SK-N-DZ (cell line): ENCODE measurements at regions not wholly inside any gene's neighbourhood (a gene's known extent, or its start where the extent isn't known, plus 50 kb on each side); places are given as distances from the start of the nearest gene placed in this dataset.
"Not testable (repeated sequence)": the region's sequence is repeated elsewhere in the genome, so short reads cannot be mapped to it uniquely, and the experiment has no call there.

Source experiments
- DNase-seq: peaks from one replicate; pipeline ENCODE4 v3.0.0-alpha.2; 2015; ENCODE audit warnings: low spot score

DNA sequence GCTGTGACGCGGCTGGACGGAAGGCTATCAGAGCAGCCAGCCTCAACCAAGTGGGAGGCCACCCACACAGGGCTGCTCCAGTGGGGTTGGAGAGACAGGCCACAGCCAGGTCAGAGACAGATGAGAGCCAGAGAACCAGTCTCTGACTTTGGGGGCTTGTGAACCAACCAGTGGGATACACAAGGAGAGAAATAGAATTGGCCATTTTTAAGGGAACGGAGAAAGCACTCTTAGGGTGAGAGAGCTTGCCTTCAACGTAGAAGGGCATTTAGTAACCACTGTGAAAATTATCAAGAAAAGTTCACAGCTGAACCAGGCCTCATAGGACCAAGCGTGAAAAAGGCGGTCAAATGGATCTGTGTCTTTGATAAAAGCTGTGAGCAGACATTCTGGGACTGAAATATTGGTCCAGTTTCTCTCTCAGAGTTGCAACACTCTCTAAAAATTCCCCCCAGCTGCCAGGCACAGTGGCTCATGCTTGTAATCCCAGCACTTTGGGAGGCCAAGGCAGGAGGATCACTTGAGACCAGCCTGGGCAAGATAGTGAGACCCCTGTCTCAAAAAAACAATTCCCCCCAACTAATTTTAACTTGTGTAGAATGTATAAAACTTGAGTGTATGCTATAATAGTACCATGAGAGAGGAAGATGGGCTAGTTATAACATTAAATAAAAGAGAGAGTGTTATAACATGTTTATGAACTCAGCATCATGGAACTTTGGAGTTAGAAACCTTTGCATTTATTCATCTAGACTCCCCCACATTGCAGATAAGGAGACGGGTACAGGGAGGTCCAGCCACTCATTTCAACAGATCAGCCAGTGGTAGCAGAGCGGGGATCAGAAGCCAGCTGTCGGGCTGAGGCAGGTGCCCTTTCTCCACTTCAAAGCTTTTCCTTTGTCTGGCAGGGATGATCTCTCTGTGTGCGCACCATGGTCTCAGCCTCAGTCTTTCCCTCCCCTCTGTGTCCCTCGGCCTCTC, 132.2 kb downstream of the NPIPB11 start:
- not testable (repeated sequence) for DNase-seq

DNA sequence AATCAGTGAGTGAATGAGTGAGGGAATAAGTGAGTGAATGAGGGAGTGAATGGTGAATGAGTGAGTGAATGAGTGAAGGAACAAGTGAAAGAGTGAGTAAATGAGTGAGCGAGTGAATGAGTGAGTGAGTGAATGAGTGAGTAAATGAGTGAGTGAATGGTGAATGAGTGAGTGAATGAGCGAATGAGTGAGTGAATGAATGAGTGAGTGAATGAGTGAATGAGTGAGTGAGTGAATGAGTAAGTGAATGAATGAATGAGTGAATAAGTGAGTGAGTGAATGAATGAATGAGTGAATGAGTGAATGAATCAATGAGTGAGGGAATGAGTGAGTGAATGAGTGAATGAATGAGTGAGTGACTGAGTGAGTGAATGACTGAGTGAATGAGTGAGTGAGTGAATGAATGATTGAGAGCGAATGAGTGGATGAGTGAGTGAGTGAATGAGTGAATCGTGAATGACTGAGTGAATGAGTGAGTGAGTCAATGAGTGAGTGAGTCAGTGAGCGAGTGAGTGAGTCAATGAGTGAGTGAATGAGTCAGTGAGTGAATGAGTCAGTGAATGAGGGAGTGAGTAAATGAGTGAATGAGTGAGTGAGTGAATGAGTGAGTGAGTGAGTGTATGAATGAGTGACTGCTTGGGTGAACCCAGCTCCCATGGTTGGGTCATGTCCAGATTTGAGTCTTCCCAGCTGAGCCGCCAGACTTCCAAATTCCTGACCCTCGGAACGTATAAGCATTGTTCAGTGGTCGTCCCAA, 133.0 kb downstream of the NPIPB11 start:
- not testable (repeated sequence) for DNase-seq

DNA sequence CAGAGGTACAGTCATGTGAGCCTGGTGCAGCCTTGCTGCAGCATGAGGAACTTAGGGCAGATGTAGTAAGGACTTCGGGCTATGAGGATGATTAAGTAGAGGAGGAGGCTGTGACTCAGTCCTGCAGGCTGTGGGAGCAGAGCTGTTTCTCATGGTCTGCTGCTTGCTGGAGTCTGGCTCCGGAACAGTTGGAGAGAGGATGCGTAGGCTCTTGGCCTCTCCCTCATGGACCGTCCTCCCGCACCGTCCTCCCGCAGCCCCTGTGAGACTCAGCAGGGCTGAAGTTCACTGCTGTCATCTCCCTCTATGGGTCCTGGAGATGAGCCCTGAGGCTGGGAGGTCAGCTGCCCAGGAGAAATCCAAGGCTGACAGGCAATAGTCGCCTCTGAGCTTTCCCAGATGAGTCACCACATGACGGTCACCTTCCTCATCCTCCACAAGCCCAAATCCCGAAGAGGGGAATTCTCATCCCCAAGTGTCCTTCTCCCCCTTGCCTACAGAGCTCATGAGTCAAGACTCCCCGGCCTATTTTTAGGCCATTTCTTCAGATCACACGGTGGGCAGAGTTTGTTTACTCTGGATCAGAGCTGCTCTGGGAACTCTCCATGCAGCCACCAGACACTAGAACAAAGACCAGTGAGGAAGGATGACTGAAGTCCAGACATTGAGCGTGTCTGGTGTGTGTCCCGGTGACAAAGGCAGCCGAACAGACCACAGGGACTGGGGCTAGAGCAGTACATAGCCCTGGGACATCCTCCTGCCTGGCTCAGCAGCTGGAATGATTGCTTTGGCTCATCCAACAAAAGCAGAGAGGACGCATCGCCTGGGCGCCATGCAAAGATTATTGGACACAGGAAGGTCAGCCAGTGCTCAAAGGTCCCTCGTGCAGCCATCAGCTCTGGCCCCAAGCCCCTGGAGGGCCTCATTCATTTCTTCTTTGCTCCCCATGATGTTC, 134.5 kb downstream of the NPIPB11 start:
- not testable (repeated sequence) for DNase-seq

DNA sequence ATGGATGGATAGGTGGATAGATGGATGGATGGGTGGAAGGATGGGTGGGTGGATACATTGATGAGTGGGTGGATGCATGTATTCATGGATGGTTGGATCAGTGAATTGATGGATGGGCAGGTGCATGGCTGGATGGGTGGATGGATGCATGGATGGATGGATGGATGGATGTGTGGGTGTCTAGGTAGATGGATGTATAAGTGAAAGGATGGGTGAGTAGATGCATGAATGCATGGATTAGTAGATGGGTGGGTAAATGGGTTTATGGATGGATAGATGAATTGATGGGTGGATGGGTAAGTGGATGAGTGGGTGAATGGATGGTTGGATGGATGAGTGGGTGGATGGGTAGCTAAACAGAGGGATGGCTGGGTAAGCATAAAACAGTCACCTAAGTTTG, 135.6 kb downstream of the NPIPB11 start:
- not testable (repeated sequence) for DNase-seq

DNA sequence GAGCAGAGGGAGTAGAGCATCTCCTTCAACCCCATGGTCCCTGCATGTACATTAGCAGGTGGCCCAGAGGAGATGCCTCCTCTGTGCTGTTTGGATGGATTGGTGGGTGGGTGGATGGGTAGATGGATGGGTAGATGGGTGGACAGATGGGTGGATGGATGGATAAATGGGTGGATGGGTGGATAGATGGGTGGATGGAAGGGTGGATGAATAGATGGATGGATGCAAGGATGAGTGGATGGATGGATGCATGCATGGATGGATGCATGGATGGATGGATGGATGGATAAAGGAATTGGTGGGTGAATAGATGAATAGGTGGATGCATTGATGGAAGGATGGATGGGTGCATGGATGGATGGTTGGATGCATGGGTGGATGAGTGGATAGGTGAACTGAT, 136.5 kb downstream of the NPIPB11 start:
- not testable (repeated sequence) for DNase-seq

DNA sequence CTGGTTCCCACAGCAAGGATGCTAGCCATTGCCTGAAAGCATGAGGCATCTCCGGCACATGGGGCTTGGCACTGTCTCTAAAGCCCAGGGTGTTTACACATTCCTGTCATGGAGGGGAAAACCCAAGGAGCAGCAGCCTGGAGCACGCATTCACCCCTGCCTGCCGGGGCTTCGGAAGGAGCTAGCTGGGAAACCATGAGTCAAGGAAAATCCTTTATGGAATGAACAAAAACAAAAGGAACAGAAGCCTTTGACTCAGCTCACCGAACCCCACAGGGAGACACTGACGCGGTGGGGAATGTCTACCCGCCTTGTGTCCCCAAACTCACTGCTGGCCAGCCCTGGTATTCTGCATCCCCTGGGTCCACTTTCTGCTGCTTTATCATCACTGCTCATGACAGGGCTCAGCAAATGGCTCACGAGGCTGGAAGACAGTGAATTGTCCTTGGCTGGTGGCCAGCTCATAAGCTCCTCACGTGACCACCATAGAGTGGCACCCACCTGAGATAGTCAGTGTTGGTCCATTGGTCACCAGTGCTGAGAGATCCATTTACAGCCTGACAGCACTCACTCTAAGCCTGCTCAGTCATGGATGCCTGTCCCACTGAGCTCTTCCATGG, 137.2 kb downstream of the NPIPB11 start:
- not testable (repeated sequence) for DNase-seq

DNA sequence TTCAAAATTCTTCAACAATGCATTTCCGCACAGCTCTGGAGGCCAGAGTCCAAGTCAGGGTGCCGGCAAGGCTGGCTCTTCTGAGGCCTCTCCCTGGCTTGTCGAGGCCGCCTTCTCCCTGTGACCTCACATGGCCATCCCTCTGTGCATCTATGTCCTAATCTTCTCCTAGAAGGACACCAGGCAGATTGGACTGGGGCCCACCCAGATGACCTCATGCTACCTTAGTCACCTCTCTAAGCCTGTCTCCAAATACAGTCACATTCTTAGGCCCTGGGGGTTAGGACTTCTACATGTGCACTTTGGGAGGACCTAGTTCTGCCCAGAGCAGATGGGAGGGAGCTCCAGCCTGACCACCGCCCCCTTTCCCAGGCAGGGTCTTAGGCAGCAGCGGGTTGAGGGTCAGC, 137.7 kb downstream of the NPIPB11 start:
- DNase-seq = not testable (repeated sequence)

DNA sequence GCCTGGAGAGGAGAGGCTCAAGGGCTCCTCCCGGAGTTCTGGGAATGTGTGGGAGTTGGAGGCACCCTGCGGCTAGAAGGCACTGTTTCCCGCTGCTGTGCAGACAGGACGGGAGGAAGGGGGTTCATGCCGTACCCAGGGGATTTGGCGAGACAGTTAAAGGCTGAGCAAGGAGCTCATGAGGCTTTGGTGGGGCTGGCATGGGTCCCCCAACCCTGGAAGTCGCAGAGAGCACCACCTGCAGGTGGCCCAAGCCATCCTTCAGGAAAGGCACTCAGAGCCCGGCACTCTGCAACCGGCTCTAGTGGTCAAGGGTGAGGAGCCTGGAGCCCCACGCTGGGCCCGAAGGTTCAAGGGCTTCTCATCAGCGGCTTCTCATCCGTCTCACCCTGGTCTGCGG, 138.2 kb downstream of the NPIPB11 start:
- not testable (repeated sequence) for DNase-seq

DNA sequence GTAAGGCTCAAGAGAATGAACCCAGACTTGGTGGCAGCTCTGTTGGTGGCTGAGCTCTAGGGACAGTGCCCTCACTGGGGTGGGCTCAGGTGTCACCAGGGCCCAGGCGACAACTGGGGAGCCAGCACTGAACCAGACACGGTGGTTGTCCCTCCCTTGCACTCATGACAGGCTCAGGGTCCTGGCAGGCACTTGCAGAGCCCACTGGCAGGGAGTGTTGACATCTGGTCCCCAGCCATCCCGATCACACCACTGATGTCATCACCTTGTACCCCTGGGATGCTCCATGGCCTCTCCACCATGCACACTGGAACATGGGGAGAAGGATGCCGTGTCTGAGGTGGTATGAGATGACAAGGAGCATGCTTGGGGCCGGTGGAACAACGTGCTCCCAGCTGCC, 138.6 kb downstream of the NPIPB11 start:
- DNase-seq = not testable (repeated sequence)

DNA sequence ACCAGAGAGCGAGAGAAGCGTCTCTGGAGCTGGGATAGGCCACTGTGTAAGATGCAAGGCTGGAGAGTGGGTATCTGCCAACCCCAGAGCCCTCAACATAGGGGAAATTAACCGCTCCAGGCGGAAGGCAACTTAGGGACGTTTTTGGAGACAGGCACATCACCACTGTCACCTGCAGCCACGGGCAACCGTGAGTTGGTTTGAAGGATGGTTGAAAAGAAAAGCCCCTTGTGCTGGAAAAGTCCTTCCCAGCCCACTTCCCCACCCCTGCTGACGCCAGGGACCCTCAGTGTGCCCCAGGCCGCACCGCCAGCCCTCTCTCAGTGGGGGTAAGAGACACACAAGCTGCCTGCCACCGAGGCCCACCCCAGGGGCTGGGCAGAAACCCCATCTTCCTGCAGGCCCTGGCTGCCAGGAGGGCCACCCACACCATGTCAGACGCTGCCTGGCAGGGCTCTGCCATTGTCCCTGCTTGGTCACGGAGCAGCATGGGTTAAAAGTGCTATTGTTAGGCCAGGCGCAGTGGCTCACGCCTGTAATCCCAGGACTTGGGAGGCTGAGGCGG, 139.4 kb downstream of the NPIPB11 start:
- not testable (repeated sequence) for DNase-seq

DNA sequence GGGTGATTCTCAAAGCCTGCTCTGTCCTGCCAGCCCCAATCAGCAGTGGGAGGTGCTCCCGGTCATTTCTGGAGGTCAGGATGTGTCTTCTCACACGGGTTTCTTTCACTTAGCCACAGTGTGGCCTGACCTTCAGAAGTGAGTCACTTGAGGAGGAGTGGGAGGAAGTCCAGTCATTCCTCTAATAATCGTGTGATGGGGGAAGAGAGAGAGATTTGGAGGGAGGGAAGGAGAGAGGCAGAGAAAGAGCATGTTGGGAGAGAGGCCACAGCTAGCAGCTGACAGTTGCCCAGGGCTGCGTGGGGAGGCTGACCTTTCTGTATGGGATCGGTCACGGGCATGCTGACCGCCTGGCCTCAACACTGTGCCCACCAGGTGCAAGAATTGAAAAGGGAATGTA, 139.9 kb downstream of the NPIPB11 start:
- not testable (repeated sequence) for DNase-seq

DNA sequence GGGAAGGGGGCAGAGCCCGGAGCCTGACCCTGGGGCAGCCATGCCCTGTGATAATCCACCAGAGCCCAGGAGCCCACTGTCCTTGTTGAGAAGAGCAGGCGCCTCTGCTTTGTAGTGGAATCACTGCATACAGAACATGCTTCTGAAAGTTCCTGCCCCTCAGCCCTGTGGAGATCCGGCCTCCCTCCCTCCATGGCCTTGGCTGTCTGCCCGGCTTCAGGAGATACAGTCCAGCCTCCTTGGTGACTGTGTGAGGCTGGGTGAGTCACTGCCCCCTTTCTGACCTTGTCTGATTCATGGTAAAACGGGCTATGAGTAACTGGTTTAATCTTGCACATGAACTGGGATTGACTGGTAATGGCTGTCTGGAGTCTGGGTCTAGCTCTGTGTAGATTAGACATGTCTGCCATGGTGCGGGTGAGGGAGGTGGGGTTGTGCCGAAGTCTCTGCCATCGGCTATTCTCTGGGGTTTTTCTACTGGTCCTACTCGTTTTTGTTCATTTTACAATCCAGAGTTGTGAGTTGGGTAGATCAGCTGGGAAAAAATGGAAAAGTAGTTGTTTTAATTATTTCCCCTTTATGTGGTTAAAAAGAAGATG, 141.2 kb downstream of the NPIPB11 start:
- DNase-seq = not testable (repeated sequence)

DNA sequence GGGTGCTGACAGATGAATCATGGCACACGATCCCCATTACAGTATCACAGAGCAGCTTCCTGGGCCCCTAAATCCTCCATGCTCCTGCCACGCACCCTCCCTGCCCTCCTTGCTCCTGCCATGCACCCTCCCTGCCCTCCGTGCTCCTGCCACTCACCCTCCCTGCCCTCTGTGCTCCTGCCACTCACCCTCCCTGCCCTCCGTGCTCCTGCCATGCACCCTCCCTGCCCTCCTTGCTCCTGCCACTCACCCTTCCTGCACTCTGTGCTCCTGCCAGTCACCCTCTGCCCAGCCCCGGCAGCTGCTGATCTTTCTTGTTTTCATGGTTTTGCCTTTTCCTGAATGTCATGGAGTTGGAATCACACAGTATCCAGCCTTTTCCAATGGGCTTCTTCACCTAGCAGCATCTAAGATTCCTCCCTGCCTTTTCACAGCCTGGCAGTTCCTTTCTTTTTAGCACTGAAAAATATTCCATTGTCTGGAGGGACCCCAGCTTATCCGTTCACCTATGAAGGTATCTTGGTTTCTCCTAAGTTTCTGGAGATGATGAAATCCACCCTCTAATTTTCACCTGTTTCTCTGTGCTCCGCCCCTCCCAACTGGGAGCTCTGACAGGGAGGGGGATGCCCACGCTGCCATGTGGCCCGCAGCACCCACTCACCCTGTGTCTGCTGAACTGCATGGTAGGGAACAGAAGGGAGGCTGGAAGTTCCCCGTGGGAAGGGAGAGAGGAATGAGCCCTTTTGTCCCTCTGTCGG, 142.3 kb downstream of the NPIPB11 start:
- not testable (repeated sequence) for DNase-seq

DNA sequence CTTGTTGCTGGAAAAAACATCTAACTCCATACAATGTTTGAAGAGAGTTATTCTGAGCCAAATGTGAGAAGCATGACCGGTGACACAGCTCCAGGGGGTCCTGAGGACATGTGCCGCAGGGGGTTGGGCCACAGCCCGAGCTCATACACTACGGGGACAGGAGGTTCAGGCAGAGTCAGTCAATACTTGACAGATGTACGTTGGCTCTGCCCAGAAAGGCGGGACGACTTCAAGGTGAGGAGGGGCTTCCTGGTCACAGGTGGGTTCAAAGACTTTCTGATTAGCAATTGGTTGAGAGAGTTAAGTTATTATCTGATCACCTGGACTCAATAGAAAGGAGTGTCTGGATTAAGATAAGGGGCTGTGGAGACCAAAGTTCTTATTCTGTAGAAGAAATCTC, 143.8 kb downstream of the NPIPB11 start:
- DNase-seq = not testable (repeated sequence)

DNA sequence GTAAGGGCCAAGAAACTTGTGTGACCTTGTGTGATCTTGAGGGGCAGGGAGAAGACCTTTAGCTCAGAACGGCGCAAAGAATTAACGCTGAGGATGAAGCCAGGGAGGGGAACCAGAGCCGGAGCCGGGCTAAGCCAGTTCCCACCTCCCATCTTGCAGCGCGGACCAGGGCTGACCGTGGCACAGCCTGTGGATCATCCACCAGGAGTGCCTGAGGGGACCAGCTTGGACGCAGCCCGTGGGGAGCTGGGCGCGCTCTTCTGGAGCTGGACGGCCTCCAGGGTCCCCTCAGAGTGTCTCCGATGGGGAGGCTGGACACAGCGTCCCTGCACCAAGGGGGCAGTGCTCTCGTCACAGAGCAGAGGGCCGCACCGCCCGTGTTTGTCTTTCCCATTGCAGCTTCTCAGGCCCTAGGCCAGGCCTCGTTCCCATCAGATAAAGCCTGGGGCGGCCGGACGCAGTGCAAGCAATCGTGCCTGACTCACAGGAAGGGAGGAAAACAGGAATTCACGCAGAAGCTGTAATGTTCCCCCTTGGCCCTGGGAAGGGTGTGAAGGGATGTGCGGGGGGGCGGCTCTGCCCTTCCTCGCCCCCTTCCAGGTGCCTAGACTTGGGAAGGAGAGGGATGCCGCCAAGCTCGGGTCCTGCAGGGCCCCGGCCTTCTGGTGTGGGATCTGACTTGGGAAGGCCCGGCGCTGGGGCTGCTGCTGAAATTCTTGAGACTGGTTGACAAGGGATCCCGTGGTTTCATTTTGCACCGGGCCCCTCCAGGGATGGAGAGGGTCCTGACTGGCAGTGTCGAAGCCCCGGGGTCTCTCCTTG, 144.9 kb downstream of the NPIPB11 start:
- DNase-seq = not testable (repeated sequence)

DNA sequence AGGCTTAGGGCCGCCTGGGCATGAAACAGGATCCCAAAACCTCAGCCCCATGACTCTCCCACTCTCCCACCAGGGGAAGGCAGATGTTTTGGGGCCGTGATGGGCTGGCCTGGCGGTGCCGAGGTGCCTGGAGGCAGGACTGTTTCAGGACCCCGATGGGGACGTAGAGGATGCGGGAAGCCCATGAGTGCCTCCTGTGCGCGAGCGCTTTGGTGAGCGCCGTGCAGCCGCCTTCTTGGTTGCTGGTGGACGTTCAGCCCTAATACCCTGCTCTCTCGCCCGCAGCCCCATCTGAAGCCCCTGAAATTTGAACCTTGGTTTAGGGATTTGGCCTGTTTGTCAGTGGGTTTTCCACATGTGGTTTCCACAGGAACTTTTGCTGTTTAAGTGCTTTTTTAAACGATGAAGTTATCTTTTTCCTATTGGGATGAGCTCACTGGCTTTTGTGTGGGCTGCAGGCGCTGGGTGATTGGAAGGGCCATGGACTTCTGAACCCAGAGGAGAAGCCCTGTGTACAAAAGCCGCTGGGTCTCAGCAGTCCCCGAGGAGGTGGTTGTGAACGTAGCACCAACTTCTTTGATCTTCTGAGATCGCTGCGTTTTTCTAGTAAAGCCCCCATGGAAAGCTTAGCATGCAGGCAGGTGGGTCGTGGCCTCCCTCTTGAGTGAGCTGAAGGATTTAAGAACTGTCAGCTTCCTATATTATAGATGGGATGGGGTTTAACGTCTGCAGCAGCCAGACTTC, 145.7 kb downstream of the NPIPB11 start:
- not testable (repeated sequence) for DNase-seq

DNA sequence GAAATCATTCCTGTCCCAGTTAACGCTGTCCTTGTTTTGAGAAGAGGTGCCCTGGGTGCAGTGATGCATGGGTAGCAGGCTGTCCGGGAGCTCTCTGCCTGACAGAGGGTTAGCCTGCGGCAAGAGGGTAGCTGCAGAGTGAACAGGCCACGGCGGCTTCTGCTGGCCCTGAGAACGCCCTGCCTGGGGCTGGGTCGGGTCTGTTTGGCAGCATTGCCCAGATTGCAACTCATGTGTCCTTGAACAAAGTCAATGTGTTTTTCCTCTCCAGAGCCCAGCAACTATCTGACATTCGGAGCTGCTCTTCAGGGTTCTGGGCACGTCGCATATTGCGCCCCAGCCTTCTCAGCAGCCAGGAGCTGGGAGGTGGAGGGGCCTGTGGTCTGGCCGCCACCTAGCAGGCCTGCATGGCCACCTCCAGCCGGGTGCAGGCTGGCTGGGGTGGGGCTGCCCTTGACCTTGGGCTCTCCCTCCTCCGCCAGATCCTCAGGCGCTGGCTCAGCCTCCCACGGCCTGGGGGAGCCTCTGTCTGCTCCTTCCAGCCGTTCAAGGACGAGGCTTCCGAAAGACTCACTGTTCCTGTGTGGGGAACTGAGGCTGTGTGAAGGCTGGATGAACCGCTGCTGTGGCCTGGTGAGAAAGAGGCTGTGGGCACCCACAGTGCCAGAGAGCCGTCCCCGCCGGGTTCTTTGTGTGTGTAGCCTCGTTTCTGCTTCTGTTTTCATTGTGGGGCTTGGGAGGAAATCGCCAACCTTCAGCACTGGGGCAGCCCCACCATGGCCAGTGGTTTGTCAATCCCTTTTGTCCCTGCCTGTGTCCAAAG, 146.7 kb downstream of the NPIPB11 start:
- not testable (repeated sequence) for DNase-seq
